ENCODE measurements at regions not wholly inside any gene's neighbourhood (a gene's known extent, or its start where the extent isn't known, plus 50 kb on each side); places are given as distances from the start of the nearest gene placed in this dataset.

DNA sequence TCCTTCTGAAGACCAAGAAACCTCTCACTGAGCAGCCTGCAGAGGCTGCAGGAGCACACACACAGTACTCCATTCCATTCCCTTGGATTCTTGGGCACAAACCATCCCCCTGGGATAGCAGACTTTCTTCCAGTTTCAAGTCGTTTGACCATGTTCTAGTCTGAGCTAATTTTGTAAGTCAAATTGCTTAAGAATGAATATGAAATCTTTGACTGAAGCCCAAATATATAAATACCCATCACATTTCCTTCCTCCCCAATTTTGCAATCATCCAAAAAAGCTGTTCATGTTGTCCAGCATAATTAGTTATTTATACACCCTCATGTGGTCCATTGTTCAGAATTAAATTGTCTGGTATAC, 231.2 kb upstream of the TPRG1 start:
- DNase-seq, result no peak

DNA sequence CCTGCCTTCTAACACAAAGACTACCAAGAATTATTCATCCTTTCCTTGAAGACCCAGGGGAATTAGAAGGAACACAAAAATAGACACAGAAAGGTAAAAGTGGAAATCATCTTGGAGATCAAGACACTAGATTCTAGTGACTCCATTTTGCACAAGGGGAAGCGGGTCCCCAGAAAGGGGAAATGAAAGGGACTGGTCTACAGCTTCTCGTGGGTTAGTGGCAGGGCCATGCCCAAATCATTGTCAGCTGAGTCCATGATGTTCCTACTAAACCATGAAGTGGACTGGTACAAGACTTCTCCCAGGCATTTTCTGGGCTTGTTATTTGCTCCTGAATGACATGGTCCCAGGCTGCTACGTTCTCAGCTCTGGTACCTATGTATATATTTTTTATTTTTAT, 230.7 kb upstream of the TPRG1 start:
- DNase-seq, result no peak

DNA sequence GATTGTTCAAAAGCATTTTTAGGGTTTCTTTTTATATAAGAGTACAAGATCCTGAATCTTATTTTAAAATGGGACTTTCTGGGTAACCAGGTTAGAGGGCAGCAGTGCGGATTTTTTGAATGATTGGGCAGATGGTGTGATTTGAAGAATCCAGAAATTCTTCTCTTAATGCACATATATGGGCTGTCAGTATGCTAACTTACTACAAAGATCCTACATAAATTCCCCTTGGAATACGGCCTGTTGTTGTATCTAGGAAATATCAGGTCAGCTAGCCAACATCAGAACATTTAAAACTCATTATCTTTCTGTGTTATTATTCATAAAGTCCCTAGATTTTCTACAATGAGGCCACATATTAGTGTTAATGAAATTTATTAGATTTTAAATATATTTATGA, 229.6 kb upstream of the TPRG1 start:
- no peak for DNase-seq

DNA sequence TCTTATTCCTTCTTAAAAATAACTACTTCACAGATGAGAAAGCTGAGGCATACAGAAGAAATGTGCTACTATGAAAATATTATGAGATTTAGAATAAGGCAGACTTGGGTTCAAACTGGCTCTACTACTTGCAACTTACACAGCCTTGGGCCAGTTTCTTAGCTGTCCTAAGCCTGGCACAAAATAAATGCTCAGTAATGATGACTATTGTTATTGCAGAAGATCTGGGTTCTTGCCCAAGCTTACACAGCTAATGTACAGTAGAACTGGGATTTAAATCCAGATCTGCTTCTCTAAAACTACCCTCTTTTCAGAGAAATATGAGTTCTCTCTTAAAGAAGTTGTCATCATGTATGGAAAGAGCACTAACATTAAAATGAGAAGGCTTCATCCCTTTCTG, 228.2 kb upstream of the TPRG1 start:
- no peak for DNase-seq

DNA sequence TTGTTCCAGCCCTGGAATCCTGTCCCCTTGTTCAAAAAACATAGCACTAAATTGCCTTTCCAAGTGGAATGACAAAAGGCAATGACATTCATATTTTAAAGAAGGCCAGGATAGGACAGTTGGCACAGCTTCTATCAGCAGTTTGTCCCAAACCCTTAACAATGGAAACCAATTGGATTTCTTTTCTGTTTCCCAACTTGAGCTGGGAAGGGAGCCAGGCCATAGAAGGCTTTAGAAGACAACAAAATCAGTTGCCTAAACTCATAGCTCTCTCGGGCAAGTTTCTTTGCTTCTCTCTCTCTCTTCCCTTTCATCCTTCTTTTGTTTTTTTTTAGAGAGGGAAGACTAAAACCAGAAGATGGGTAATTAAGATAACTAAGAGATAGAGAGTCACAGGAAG, 227.7 kb upstream of the TPRG1 start:
- no peak for DNase-seq

DNA sequence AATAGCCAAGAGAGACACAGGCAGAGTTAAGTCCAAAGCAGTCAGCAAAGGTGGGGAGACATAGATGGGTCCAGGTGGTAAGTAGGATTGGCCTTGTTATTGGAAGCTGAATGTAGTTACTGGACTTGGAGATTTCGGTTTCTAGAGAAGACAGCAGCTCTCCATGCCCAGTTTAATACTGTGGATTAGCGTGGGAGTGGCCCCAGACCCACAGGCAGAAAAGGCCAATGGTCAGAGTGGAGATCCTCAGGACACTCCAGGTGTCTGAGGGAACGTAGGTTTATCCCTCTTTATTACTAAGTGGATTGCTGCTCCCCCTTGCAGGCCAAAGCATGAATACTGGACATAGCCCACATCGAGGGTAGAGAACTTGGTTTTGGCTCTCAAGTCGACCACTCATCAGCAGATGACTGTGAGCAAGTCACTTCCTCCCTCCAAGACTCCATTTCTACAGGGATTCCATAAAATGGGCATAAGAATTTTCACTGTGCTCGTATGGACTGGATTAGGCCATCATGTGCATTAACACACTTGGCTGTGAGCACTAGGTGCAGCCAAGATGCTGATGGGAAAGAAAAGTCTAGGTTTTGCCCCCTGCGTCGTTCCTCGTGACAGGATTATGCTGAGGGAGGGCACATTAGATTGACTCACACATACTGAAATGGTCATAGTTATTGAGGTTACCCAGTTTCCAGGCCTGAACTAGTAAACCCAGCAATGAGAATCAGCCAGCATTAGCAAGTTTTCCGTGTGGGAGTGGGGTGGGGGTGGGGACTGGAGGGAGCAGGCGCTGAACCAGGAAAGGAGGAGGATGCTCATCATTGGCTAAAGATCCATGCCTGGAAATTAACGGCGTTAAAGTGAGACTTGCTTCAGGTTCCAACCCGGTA, 225.2 kb upstream of the TPRG1 start:
- DNase-seq, result no peak

DNA sequence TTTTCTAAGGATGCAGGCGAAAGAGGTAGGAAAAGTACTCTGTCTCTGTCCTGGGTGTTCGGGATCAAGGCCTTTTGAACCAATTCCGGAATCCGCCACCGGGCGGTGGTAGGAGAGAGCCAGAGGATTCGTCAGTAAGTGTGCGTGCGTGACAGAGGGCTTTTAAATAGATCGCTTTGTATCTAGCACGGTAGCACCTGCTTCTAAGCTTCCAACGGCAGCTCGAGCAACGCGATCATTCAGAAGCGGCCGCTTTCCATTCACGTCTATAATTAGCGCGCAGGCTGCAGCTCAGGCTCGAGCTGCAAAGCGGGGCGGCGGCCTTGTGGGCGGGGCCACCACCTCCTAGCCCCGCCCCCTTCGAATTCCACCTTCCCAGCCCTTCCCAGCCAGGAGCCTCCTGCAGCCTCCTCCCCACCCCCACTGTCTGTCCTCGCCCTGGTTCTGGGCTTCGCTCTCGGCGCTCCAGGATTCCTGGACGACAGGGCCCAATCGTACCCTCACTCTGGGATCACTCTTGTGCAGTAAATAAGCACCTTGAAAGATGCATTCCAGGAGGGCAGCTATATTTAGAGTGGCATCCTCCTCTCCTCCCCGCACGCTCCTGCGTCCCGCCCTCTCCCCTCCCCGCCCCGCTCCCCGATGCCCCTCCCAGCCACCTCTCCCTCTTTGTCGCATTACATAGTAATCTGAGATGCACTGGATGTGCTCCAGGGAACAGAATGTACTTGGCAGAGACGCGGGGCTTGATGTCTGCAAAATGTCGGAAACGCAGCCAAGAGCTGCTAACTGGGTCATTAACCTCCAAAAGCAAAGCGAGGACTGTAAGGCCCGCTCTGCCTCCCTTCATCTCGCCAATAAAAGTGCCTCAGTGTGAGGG, 224.1 kb upstream of the TPRG1 start:
- no peak for DNase-seq

DNA sequence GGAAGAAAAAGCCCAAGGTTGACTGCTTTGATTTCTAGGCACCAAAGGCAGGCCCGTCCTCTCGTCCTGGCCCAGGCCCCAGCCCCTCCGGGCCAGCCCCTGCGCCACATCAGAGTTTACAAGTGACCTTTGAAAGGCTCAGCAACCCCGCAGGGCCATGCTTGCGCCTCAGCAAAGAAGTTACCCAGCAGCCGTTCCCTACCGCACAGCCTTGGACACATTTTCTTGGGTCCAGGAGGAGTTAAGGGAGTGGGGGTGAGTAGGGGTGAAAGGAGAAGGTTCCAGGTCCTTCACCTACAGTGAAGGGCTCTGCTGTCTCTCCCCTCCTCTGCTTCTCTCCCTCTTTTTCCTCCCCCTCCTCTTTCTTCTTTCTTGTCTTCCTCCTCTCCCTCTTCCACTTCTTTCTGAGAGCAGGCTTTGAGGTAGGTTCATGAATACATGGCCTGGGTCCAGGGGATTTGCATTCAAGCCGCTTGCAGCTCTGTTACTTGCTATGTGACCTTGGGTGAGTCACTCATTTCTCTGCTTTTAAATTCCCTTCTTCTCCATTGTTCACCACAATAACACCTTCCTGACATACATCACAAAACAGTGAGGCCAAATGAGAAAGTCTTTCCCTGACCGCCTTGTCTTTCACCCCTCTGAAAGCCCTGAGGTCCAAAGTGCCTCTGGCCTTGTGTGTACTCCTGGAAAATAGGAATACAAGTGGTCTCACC, 223.3 kb upstream of the TPRG1 start:
- no peak for DNase-seq

DNA sequence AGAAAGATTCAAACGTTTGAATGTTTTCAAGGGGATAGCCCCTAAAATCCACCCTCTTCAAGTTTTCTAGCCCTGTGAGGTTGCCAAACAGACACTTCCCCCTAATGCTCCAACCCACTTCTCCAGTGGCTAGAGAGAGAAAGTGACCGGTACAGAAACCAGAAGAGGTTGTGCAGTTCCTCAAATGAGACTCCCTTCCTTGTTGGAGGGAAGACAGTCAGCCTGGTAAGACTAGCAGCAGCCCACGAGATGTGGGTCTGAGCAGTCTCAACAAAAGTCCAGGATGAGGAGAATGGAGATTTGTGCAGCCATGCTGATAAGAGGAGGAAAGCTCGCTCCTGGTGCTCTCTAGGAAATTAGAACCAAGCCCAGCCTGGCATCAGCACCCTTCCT, 222.8 kb upstream of the TPRG1 start:
- no peak for DNase-seq

DNA sequence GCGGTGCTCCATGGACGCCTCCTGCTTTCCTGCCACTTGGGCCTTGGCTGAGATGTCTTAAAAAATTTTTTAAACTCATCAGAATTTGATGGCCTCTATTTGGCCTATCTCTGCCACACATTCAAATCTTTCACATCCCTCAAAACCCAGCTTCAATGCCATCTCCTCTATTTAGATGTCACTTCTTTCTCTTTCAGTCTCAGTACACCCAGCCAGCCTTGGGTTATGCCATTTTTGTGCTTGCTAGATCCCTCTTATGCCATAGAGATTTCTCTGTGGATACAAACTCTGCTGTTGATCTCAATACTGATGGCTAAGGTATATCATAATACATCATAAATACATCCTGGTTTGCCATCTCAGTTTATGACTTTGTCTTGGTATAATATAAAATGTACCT, 222.3 kb upstream of the TPRG1 start:
- DNase-seq, result no peak

DNA sequence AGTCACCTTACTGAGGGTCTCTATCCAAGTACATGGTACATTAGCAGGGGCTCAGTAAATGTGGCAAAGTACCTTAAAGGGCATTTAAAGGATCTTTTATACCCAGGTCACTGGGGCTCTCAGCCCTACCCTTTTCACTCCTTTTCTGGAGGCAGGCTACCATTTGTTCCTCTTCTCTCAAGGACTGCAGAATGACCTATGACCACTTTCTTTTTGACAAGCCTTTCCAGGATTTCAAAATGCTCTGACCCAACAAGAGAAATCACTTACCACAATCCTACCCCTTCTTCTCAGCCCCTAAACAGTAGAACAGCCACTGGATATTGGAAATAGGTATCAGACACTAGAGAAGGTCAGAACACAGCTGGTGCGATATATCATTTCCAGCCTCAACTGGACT, 221.8 kb upstream of the TPRG1 start:
- DNase-seq, result no peak

DNA sequence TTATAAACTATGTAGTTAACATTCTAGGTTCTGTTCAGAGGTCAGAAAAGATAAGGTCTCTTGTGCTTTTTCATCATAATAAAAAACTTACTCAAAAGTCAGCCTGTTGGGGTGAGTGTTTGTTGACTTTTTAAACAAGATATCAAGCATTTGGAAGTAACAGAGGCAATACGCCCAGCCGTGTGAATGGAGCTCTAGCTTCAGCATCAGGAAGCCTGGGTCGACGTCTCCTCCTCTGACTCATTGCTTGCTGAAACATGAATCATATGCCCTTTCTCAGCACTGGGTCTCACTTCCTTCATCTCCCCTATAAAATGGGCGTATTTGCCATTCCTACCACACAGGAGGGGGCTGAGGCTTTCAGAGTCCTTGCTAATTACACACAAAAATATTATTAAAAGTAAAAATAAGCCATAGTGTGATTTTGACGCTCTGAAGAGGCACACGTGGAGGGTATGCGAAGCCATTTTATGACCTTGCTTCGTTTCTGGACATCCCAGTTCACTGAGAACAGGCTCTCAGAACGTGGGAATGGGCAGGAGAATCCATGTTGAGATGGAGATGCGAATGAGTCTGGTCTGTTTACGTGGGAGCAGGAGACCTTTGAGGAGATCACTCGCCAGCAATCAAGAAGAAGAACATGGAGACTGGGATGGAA, 220.8 kb upstream of the TPRG1 start:
- DNase-seq, result no peak

DNA sequence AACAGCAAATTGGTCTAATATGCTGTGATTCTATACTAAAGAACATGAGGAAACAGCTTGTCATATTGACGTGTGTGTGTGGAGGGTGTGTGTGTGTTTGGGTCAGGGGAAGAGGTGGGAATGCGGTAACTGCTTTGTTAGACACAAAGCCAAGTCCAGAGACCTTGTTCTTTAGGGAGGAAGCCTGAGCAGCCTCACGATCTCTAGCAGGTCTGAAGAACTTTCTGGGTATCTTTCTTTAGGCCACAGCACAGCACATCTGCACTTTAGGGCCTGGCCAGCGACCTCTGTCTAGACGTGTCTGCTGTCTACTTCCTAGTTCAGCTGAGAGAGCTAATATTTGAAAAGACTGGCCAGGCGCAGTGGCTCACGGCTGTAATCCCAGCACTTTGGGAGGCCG, 220.0 kb upstream of the TPRG1 start:
- DNase-seq, result no peak

DNA sequence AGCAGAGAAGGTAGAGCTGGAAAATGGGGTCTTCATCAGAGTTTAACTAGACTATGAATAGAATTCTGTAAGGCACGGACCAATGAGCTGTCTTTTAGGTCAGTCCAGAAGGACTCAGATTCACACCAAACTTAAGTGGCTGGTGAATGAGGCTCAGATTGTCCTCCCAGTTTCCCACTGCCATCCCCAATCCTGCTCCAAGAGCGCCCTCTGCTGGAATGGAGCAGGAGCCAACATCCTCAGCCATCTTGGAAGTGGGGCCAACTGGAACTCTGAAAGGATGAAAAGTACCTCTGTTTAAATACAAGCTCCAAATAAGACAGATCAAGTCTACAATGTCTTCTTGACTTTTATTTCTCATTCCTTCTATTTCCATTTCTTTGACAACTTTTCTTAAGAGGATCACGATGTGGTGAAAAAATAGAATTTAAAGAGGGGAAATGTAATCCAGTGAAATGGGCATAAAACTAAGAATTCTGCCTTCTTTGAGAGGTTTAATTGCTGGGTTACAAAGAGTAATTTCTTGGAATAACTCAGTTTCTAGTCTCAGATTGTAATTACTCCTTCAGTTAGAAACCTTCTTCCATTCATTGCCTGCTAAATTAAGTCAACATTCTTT, 217.1 kb upstream of the TPRG1 start:
- DNase-seq, result peak; percentile 67

DNA sequence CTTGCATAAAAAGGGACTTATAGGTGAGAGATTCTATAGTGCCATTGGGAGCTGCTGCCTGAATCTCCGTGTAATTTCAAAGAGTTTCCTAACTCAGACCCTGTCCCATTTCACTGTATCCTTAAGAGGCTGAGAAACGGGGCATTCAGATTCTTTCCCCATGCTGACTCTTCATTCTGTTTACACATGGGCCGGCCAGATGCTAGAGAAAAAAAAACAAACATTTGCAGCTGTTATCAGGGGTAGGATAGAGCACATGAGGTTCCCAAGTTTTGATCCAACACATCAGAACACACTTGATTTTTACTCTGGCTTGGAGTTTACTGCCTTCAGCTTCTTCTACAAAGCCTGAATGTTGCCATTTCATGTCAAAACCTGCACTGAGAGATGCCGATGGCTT, 215.9 kb upstream of the TPRG1 start:
- no peak for DNase-seq

DNA sequence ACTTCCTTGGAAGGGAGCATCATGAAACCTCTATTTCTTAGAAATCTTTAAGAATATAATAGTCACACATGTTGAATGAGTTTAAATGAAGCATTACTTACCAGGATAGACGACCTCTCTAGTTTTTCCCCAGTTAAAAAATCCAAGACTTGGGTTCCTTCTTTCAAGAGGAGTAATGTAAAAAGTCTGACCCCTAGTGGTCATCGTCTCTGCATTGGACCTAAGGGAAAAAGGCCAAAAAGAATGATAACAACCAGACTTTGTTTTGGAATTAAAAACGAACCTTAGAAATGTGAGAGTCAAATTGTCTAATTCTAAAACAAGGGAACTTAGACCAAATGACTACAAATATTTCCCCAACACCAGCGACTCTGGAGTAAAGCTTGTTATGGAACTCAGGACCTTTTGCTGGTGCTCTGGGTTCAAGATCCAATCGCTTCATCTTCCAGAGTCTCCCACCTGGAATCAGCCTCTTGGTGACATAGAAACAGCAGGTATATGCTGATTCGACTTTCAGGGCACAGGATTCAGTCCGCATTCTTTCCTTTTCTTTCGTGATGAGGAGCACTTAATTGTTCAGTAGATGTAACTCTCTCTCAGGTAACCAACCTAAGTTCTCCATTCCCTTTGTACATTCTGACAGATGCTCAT, 214.8 kb upstream of the TPRG1 start:
- no peak for DNase-seq

DNA sequence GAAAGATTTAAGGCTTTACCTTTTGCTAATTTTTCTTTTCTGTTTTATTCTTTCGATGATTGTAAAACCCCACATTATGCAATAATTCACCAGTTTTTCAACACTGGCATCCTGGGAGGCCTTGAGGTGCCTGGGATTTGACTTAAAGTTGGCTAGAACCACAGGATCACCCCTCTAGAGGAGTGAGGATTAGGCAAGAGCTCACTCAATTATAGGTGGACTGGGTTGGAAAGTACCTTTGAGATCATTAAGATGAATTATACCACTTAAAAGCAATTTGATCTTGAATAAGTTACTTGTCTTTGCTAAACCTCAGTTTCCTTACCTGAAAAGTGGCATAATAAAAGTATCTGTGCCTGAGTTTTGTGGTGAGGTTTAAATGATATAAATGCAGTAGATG, 212.8 kb upstream of the TPRG1 start:
- no peak for DNase-seq

DNA sequence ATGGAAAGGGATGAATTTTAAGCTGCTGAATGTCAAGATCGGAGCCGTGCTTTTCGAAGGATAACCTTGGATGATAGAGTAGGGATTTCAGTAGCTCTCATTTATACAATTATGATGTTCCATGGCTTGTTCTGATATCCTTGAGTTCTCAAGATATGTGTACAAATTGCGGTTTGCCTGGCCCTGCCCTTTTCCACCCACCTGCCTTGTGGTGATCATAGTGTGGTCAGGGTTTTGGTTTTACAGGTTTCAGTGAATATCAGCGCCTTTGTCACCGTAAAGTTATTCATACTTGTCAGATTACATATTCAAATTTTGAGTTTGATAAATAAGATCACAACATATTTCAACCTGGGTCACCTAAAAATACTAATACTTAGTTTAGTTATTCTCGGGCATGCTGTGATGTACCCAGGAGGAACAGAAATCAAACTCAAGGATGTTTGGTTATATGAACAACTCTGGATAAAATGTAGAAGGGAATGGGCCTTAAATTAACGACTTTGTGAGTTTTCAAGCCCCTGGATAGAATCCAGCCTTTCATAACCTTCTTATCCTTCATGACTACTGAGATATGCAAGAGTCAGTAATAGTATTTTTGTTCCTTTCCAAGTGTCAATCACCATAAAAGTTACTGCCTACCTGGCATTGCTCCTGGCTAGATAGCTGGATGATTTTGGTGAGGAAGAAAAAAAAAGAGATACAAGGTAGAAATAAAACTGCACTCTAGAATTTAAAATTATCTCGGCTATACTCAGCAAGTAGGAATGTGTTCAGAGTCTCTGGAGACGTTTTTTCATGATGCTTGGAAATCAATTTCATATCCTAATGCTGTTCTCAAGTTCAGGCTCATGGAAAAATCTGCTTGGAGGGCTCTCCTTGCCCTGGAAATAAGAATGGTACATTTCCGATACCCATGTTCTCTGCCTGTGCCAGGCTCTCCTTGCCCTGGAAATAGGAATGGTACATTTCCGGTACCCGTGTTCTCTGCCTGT, 209.2 kb upstream of the TPRG1 start:
- no peak for DNase-seq

DNA sequence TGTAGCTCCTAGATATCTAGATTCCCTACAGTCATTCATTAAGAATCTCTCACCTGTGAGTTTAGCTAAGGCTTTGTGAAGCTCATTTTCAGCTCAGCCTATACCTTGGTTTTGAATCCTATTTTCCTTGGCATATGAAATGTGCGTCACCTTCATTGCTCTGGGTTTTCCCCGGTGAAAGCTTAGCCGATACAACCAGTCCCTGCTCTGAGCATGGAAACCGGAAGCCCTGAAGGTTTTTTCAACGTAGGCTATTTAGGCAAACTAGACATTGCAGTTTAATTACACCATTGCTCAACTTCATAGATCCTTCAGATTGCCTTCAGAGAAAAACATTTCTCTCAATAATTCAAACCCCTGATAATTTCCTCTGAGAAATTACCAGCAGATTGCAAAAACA, 206.8 kb upstream of the TPRG1 start:
- no peak for DNase-seq

DNA sequence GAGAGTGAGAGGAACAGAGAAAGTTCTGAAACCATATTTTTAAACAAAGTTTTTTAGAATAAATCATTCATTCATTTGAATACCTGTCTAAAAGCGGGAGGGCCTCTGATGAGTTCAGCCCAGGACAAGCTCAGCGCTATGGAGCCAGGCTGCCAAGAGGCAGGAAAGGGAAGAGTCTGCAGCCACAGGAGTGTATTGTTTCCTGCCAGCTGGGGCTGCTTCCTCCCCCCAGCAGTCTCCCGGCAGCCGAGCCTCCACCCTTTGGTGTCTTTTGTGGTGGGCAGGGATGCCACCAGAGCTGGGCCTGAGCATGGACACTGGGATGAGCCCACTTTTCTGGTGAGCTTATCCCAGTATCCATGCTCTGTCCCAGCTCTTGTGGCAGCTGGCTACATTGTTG, 199.5 kb upstream of the TPRG1 start:
- no peak for DNase-seq
